Testis (tissue), 2 donors: ENCODE measurements at regions not wholly inside any gene's neighbourhood (a gene's known extent, or its start where the extent isn't known, plus 50 kb on each side); places are given as distances from the start of the nearest gene placed in this dataset.

Source experiments
- DNase-seq: peaks from one replicate; pipeline ENCODE4 v3.0.0-alpha.2; 2019
- H3K27ac ChIP-seq, 2 donors: fragments of 200-600 bp; sonication (generic); one replicate each; pipeline ENCODE4 v1.5.1; 2019
- H3K27me3 ChIP-seq: fragments of 200-600 bp; sonication (generic); one replicate; pipeline ENCODE4 v1.5.1; 2019
- H3K36me3 ChIP-seq: fragments of 200-600 bp; sonication (generic); one replicate; pipeline ENCODE4 v1.5.1; 2017; ENCODE audit warnings: low read depth; ENCODE audit errors: missing control alignments
- H3K4me1 ChIP-seq: fragments of 200-600 bp; sonication (generic); one replicate; pipeline ENCODE4 v1.5.1; 2019
- H3K4me3 ChIP-seq, 2 donors: fragments of 200-600 bp; sonication (generic); one replicate each; pipeline ENCODE4 v1.5.1; 2017 to 2019
- H3K9me3 ChIP-seq: fragments of 200-600 bp; sonication (generic); one replicate; pipeline ENCODE4 v1.5.1; 2017
- CTCF ChIP-seq, 3 experiments: fragments of 450-650 bp in 2 of 3; fragments of 200-600 bp in 1 of 3; sonication (generic) in 1 of 3; IDR thresholded peaks; one replicate each; pipeline ENCODE4 v1.5.1; 2016 to 2019; ENCODE audit warnings: antibody characterized with exemption in 3 of 3, mild to moderate bottlenecking in 2 of 3, moderate library complexity in 1 of 3
- POLR2A ChIP-seq: fragments of 450-650 bp; IDR thresholded peaks from one replicate; pipeline ENCODE4 v1.6.1; 2017; ENCODE audit warnings: antibody characterized with exemption, mild to moderate bottlenecking, moderate library complexity
- WGBS, 2 donors: methylation state at CpG; one replicate each; pipeline ENCODE4 v1.1.5; 2018; 5-methylcytosine and 5-hydroxymethylcytosine counted together
- intact Hi-C: fragments of 100-400 bp; cut with DNase I; formaldehyde crosslinking; loops from one replicate; pipeline ENCODE4 v1.15.1; 2023; ENCODE audit warnings: low total_unique reads

GRCh38 chrX:139204898-139205667, 325.5 kb upstream of the F9 start:
- Histone ChIP-seq H3K4me3 (peak overlapping the region; percentile 53 to 65), H3K27ac (peak overlapping the region; percentile 39 to 80), H3K4me1 (no peaks in the 10 kb centered on the region), H3K27me3 (no peaks in the 10 kb centered on the region), H3K36me3 (no peaks in the 10 kb centered on the region), H3K9me3 (no peaks in the 10 kb centered on the region)
- TF ChIP-seq CTCF (IDR thresholded peaks at IDR 0.05) (no peak), POLR2A (no peak)
- peak; percentile 46 for DNase-seq
- 1 to 4% methylated on average over 12 to 43 of the region's 58 CpGs for WGBS, 2 donors
- intact Hi-C loops, result no loop called here

DNA sequence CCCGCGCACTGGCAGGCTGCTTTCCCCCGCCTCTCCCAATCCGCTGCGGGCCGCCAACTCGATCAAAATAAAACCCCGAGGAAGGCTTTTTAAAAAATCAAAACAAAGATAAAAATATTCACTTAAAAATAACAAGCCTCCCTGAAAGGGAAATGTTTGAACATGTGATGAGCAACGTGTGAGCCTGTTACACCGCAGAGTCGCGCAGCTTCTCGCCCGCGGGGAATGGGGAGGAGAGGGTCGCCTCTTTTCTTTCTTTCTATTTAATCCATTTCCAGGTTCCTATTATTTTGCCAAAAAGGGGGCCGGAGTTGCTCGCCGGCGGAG, 326.0 kb upstream of the F9 start:
- Histone ChIP-seq H3K9me3 (no peaks in the 10 kb centered on the region), H3K27me3 (no peaks in the 10 kb centered on the region), H3K27ac (peak overlapping the region; percentile 39 to 80), H3K4me1 (no peaks in the 10 kb centered on the region), H3K4me3 (peak overlapping the region; percentile 53 to 65), H3K36me3 (no peaks in the 10 kb centered on the region)
- WGBS, 2 donors, result 0% methylated on average over 17 to 19 of the region's 20 CpGs
- TF ChIP-seq CTCF (IDR thresholded peaks at IDR 0.05) (no peak), POLR2A (no peak)
- intact Hi-C loops, result no loop called here
- no peak for DNase-seq

- Histone ChIP-seq H3K36me3 (no peaks in the 10 kb centered on the region), H3K4me1 (no peaks in the 10 kb centered on the region), H3K27me3 (no peaks in the 10 kb centered on the region), H3K9me3 (no peaks in the 10 kb centered on the region), H3K4me3 (peak overlapping the region; percentile 53 to 65), H3K27ac (peak overlapping the region; percentile 39 to 80)
- intact Hi-C loops, result no loop called here
- 0 to 1% methylated on average over 15 to 87 of the region's 99 CpGs for WGBS, 2 donors
- DNase-seq, result peak; percentile 31
- no peak for TF ChIP-seq POLR2A
- no peak for TF ChIP-seq CTCF (IDR thresholded peaks at IDR 0.05)
Measured at GRCh38 chrX:139203651-139204570, 326.6 kb upstream of the F9 start.

GRCh38 chrX:139202742-139203420, 327.7 kb upstream of the F9 start:
- no peaks in the 10 kb centered on the region for H3K36me3 ChIP-seq
- 7% methylated on average over 22 of the region's 34 CpGs; no CpG with 5 or more reads in 1 of the 2 donors for WGBS, 2 donors

More at GRCh38 chrX:139202742-139203420, 327.7 kb upstream of the F9 start:
- Histone ChIP-seq H3K4me1 (no peaks in the 10 kb centered on the region), H3K27me3 (no peaks in the 10 kb centered on the region), H3K27ac (no peak overlapping the region), H3K4me3 (peak overlapping the region in 1 of 2 donors; percentile 65), H3K9me3 (no peaks in the 10 kb centered on the region)
- no peak for DNase-seq
- TF ChIP-seq CTCF (IDR thresholded peaks at IDR 0.05), result no peak
- TF ChIP-seq POLR2A, result no peak
- intact Hi-C loops, result no loop called here
